OCI-LY3 (cell line): ENCODE measurements at regions not wholly inside any gene's neighbourhood (a gene's known extent, or its start where the extent isn't known, plus 50 kb on each side); places are given as distances from the start of the nearest gene placed in this dataset.

Experiments
- H2AFZ ChIP-seq: fragments of 200-600, 300-600 bp; shearing (Covaris generic); 2 replicates; pipeline ENCODE4 v1.6.0; 2014; ENCODE audit warnings: antibody characterized with exemption, low read depth, low read length
- H3K27ac ChIP-seq: fragments of 200-600, 300-600 bp; sonication (generic); 2 replicates; pipeline ENCODE4 v1.5.1; 2014; ENCODE audit warnings: mild to moderate bottlenecking, low read length, moderate library complexity, mixed read lengths
- H3K27me3 ChIP-seq: fragments of 200-600, 300-600 bp; sonication (generic); 2 replicates; pipeline ENCODE4 v1.6.1; 2014; ENCODE audit warnings: low read depth, low read length, mixed read lengths
- H3K36me3 ChIP-seq: fragments of 200-600, 300-600 bp; sonication (generic); replicated peaks from 2 replicates; pipeline ENCODE3; 2014; ENCODE audit warnings: low read depth, low read length, mixed read lengths
- H3K4me1 ChIP-seq: fragments of 300-600, 200-600 bp; sonication (generic); 2 replicates; pipeline ENCODE4 v1.6.1; 2014; ENCODE audit warnings: low read length, mixed read lengths
- H3K4me2 ChIP-seq: fragments of 200-600, 300-600 bp; sonication (generic); 2 replicates; pipeline ENCODE4 v1.6.1; 2014; ENCODE audit warnings: low read length, mixed read lengths
- H3K4me3 ChIP-seq: fragments of 300-600, 200-600 bp; sonication (generic); 2 replicates; pipeline ENCODE4 v1.5.1; 2014; ENCODE audit warnings: antibody characterized with exemption, mild to moderate bottlenecking, low read length, moderate library complexity
- H3K79me2 ChIP-seq: fragments of 300-600, 200-600 bp; shearing (Covaris generic); 2 replicates; pipeline ENCODE4 v1.6.1; 2014; ENCODE audit warnings: mild to moderate bottlenecking, low read length, mixed read lengths
- H3K9ac ChIP-seq: fragments of 300-600, 200-600 bp; shearing (Covaris generic); 2 replicates; pipeline ENCODE4 v1.6.0; 2014; ENCODE audit warnings: mild to moderate bottlenecking, low read length, moderate library complexity
- H3K9me3 ChIP-seq: fragments of 200-600, 300-600 bp; shearing (Covaris generic); 2 replicates; pipeline ENCODE4 v1.6.1; 2014; ENCODE audit warnings: low read length, mixed read lengths; ENCODE audit not compliant: insufficient read depth
- H4K20me1 ChIP-seq: fragments of 200-600, 300-600 bp; sonication (generic); 2 replicates; pipeline ENCODE4 v1.6.1; 2016; ENCODE audit warnings: low read length, mixed read lengths; ENCODE audit not compliant: insufficient read depth
- CTCF ChIP-seq: fragments of 200-600, 300-600 bp; sonication (generic); IDR thresholded peaks from 2 replicates; pipeline ENCODE4 v1.5.1; 2014; ENCODE audit warnings: antibody characterized with exemption, low read length, low read depth
- EZH2phosphoT487 ChIP-seq: fragments of 200-600 bp; shearing (Covaris generic); IDR thresholded peaks from 2 replicates; pipeline ENCODE4 v1.6.1; 2018; ENCODE audit warnings: antibody characterized with exemption, mixed run types, low read depth

GRCh38 chr18:43372773-43373172 is 95.5 kb upstream of the SYT4 start:
- Histone ChIP-seq H3K27ac (no peak overlapping the region), H3K9ac (no peak overlapping the region), H3K4me1 (no peaks in the 10 kb centered on the region), H4K20me1 (no peaks in the 10 kb centered on the region), H3K9me3 (no peaks in the 10 kb centered on the region), H3K36me3 (no peaks in the 10 kb centered on the region), H3K79me2 (no peaks in the 10 kb centered on the region), H3K4me2 (no peak overlapping the region), H2AFZ (no peak overlapping the region), H3K4me3 (no peak overlapping the region), H3K27me3 (no peaks in the 10 kb centered on the region)
- TF ChIP-seq CTCF (no peak), EZH2phosphoT487 (no peak)

- Histone ChIP-seq H3K4me2 (no peak overlapping the region), H3K36me3 (no peaks in the 10 kb centered on the region), H3K27ac (no peak overlapping the region), H3K9me3 (no peaks in the 10 kb centered on the region), H3K27me3 (no peaks in the 10 kb centered on the region), H3K4me3 (no peak overlapping the region), H2AFZ (no peak overlapping the region), H3K4me1 (no peaks in the 10 kb centered on the region), H3K79me2 (no peaks in the 10 kb centered on the region), H4K20me1 (no peaks in the 10 kb centered on the region), H3K9ac (no peak overlapping the region)
- TF ChIP-seq EZH2phosphoT487 (no peak), CTCF (no peak)
Observed at GRCh38 chr18:43380104-43380672, 102.9 kb upstream of the SYT4 start.

DNA sequence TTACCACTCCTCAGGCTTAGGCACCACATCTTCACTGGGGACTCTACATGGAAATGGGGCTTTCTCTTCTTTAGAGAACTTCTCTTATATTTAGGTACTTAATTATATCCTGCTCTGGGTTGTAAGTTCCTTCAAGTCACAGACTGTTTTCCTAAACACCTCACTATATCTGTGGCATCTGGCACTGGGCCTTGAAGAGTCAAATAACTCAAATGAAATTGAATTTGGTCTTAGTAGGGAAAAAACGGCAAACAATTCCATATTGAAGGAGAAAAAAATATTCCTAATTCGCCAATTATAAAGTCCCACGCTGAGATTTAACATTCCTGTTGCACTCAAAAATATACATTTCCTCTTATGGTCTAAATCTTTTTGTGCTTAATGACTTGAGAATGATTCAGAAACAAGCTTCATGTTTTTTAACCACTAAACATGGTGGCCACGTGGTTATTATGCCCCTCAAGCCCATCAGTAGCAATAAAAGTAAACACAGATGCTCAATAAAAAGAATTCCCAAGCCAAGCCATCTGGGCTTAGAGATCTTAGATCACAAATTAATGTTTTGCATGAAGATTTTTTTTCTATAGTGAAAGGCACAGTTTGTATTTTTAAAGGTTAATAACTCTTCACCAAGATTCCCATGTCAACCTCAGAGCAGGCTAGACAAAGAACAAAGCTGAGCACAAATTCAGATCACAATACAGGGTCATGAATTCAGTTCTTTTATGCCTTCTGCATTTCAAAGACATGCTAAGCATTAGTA is 105.5 kb upstream of the SYT4 start:
- no peaks in the 10 kb centered on the region for H3K9me3 ChIP-seq
- H3K4me3 ChIP-seq = no peak overlapping the region

More for the DNA sequence above, 105.5 kb upstream of the SYT4 start:
- no peaks in the 10 kb centered on the region for H3K4me1 ChIP-seq
- H3K27ac ChIP-seq = no peak overlapping the region
- no peaks in the 10 kb centered on the region for H3K36me3 ChIP-seq
- no peak overlapping the region for H3K4me2 ChIP-seq
- H2AFZ ChIP-seq = no peak overlapping the region
- no peaks in the 10 kb centered on the region for H3K79me2 ChIP-seq
- H4K20me1 ChIP-seq = no peaks in the 10 kb centered on the region
- H3K9ac ChIP-seq = no peak overlapping the region
- no peaks in the 10 kb centered on the region for H3K27me3 ChIP-seq
- TF ChIP-seq EZH2phosphoT487 = no peak
- TF ChIP-seq CTCF = no peak
